DOHH2 (cell line): ENCODE measurements at regions not wholly inside any gene's neighbourhood (a gene's known extent, or its start where the extent isn't known, plus 50 kb on each side); places are given as distances from the start of the nearest gene placed in this dataset.

Experiments
- EZH2phosphoT487 ChIP-seq: fragments of 200-600 bp; sonication (generic); IDR thresholded peaks from 2 replicates; pipeline ENCODE4 v1.6.1; 2017; ENCODE audit warnings: borderline replicate concordance, mild to moderate bottlenecking, antibody characterized with exemption, low read length, moderate library complexity, mixed read lengths
- TF ChIP-seq, protein P1 (sequence below): fragments of 200-600 bp; sonication (generic); IDR thresholded peaks from one replicate; pipeline ENCODE4 v1.5.1; 2014; ENCODE audit warnings: antibody characterized with exemption, mild to moderate bottlenecking, low read depth, low read length; ENCODE audit not compliant: poor library complexity, severe bottlenecking

DNA sequence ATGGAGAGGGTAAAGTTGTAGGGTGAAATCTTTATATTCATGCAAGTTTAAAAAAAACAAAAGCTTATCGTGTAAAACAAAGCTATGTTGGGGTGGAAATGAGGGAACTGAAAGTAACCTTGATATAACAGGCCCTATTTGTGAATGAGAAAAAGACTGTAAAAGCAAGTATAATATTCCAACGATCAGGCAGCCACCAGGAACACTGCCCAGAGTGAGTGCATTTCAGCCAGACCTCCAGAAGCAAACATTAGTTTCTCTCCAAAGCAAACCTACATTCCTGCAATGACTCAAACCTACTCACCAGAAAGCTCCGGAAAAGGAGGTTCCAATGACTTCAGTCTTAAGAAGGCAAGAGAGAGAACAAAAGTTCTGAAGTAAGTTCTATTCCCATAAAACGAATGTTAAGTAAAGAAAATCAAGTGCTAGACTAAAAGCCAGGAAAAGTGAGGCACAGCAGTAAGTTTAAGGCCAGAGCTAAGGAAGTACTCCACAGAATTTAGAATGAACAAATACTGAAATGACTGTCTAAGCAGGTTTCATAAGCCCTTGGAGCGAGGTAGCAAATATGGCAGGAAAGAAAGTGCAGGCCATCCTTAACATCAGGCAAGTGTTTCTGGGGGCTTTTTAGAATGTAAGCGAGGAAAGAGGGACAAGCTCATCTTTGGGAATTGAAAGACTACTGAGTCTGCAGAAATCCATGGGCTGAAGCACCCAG is 493.1 kb downstream of the XPNPEP1 start:
- TF ChIP-seq, protein P1, sequence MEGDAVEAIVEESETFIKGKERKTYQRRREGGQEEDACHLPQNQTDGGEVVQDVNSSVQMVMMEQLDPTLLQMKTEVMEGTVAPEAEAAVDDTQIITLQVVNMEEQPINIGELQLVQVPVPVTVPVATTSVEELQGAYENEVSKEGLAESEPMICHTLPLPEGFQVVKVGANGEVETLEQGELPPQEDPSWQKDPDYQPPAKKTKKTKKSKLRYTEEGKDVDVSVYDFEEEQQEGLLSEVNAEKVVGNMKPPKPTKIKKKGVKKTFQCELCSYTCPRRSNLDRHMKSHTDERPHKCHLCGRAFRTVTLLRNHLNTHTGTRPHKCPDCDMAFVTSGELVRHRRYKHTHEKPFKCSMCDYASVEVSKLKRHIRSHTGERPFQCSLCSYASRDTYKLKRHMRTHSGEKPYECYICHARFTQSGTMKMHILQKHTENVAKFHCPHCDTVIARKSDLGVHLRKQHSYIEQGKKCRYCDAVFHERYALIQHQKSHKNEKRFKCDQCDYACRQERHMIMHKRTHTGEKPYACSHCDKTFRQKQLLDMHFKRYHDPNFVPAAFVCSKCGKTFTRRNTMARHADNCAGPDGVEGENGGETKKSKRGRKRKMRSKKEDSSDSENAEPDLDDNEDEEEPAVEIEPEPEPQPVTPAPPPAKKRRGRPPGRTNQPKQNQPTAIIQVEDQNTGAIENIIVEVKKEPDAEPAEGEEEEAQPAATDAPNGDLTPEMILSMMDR: no peak
- TF ChIP-seq EZH2phosphoT487: no peak
